GM21528 (cell line): ENCODE measurements at regions not wholly inside any gene's neighbourhood (a gene's known extent, or its start where the extent isn't known, plus 50 kb on each side); places are given as distances from the start of the nearest gene placed in this dataset.
"Not testable (repeated sequence)": the region's sequence is repeated elsewhere in the genome, so short reads cannot be mapped to it uniquely, and the experiment has no call there.

Experiments
- ATAC-seq: cut with Tn5 transposase; IDR thresholded peaks from one replicate; pipeline ENCODE4 v1.9.1; 2021; ENCODE audit warnings: mild to moderate bottlenecking, moderate library complexity; ENCODE audit not compliant: unreplicated experiment, low FRiP score

- ATAC-seq = no peak
Measured at GRCh38 chr4:45283352-45283751, 557.0 kb upstream of the GNPDA2 start.

DNA sequence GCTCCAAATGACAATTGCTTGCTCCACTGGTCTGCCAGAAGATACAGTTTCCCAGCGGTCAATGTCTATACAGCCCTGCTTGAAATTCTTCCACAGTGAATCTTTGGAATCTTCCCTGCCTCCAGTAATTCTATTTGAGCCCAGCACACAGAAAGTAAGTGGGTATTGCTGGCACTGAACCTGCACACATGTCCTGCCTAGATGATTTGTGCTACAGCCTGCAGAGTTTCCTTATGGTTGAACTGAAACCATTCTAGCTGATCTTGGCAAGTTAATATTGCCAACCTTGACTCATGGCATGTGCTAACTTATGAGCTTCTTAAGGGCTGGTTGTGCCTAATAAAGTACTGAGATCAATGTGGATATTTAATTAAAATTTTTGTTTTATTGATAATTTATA, 553.8 kb upstream of the GNPDA2 start:
- no peak for ATAC-seq

DNA sequence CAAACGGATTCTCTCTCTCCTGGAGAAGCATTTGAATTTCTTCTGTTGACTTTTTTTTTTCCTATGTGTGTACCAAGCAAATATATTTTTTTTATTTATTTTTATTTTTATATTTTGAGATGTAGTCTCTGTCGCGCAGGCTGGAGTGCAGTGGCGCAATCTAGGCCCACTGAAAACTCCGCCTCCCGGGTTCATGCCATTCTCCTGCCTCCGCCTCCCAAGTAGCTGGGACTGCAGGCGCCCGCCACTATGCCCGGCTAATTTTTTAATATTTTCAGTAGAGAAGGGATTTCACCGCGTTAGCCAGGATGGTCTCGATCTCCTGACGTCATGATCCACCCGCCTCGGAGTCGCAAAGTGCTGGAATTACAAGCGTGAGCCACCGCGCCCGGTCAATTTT, 549.5 kb upstream of the GNPDA2 start:
- no peak for ATAC-seq

DNA sequence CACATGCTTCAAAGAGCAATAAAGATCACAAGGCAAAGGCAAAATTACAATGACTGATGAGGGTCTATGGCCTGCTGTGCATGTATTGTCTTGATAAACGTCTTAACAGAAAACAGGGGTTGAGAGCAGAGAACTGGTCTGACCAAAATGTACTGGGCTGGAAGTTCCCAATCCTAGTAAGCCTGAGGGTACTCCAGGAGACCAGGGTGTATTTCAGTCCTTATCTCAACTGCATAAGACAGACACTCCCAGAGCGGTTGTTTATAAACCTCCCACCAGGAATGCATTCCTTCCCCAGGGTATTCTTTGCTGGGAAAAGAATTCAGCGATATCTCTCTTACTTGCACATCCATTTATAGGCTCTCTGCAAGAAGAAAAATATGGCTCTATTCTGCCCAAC, 521.8 kb upstream of the GNPDA2 start:
- not testable (repeated sequence) for ATAC-seq

DNA sequence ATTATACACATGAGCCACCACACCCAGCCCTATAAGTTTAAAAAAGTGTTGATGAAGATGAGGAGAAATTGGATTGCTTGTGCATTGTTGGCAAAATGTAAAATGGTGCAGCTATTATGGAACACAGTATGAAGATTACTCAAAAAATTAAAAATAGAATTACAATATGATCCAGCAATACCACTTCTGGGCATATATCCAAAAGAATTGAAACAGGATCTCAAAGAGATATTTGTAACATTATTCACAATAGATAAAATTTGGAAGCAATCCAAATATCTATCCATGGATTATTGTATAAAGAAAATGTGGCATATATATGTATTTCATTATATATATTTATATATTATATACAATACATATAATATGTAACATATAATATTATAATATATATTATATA, 515.6 kb upstream of the GNPDA2 start:
- no peak for ATAC-seq

GRCh38 chr4:45229206-45229605, 502.9 kb upstream of the GNPDA2 start:
- no peak for ATAC-seq

GRCh38 chr4:45215976-45216542, 489.7 kb upstream of the GNPDA2 start:
- ATAC-seq = no peak

- not testable (repeated sequence) for ATAC-seq
Measured at GRCh38 chr4:45208476-45208875, 482.1 kb upstream of the GNPDA2 start.

DNA sequence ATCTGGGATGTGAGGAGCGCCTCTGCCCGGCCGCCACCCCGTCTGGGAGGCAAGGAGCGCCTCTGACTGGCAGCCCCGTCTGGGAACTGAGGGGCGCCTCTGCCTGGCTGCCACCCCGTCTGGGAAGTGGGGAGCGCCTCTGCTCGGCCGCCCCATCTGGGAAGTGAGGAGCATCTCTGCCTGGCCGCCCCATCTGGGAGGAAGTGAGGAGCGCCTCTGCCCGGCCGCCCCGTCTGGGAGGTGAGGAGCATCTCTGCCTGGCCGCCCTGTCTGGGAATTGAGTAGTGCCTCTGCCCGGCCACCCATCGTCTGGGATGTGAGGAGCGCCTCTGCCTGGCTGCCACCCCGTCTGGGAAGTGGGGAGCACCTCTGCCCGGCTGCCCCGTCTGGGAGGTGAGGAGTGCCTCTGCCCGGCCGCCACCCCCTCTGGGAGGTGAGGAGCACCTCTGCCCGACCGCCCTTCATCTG, 481.5 kb upstream of the GNPDA2 start:
- not testable (repeated sequence) for ATAC-seq

- not testable (repeated sequence) for ATAC-seq
Measured at GRCh38 chr4:45207241-45207863, 481.0 kb upstream of the GNPDA2 start.

GRCh38 chr4:45199736-45200135, 473.4 kb upstream of the GNPDA2 start:
- ATAC-seq = no peak

GRCh38 chr4:45188501-45188900, 462.1 kb upstream of the GNPDA2 start:
- no peak for ATAC-seq

- ATAC-seq = no peak
Measured at GRCh38 chr4:45186249-45186648, 459.9 kb upstream of the GNPDA2 start.

- no peak for ATAC-seq
Measured at GRCh38 chr4:45183905-45184304, 457.5 kb upstream of the GNPDA2 start.

DNA sequence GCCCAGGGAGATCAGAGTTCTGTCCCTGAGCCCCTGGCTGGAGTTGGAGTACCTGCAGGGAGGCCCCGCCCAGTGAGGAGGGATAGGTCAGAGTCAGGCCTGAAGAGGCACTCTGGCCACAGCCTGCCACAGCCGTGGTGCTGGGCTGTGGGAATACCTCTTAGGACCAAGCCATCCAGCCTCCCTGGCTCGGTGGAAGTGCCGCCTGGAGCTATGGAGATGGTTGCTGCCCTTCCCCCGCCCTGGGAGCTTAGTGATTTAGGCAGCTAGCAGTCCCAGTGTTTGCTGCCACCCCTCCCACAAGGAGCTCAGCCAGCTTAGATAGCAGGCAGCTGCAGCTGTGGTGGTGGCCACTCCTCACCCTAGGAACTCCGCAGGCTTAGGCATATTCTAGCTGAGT, 446.3 kb upstream of the GNPDA2 start:
- no peak for ATAC-seq

GRCh38 chr4:45160951-45161350, 434.6 kb upstream of the GNPDA2 start:
- ATAC-seq = no peak

DNA sequence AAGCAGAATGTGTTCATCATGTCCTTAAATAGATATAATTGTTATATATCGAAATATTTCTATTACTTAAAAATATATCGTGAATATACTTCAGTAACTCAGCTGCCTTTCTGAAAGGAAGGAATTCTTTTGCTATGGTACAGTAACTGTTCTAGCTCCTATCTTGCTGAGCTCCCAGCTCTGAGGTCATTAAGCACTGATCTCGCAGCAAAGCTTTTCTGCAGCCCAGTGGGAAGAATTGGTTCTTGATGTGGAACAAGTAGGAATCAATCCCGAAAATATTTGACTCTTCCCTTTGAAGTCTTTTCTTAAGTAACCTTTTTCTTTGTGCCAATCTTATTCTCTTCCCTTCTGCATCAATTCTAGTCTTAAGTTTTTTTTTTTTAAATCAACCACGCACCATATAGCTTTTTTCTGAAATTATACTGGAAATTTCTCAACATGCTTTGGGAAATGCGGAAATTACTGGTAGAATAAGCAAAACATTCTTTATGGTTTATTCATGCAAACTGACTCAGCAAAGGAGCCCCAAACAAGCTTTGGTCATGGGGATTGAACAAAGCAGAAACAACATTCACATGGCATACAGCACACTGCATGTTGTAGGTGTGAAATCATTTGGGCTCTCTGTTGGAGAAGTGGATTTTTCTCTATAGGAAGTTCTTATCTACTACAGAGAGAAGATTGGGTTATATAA, 428.9 kb upstream of the GNPDA2 start:
- no peak for ATAC-seq

- no peak for ATAC-seq
Measured at GRCh38 chr4:45147866-45148265, 421.5 kb upstream of the GNPDA2 start.

- no peak for ATAC-seq
Measured at GRCh38 chr4:45131020-45131419, 404.7 kb upstream of the GNPDA2 start.

DNA sequence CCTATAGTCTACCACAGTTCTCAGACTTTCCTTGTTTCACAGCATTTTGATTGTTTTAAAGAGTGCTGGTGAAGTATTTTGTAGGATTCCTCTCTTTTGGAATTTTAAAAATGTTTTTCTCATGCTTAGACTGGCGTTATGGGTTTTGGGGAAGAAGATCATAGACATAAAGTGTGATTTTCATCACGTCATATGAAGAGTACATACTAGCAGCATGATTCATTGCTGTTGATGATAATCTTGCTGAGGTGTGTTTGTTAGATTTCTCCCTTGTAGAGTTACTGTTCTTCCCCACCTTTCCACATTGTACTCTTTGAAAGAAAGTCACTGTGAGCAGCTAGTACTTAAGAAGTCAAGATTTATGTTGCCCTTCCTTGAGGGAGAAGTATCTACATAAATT, 396.1 kb upstream of the GNPDA2 start:
- no peak for ATAC-seq

- no peak for ATAC-seq
Measured at GRCh38 chr4:45121426-45121975, 395.1 kb upstream of the GNPDA2 start.

DNA sequence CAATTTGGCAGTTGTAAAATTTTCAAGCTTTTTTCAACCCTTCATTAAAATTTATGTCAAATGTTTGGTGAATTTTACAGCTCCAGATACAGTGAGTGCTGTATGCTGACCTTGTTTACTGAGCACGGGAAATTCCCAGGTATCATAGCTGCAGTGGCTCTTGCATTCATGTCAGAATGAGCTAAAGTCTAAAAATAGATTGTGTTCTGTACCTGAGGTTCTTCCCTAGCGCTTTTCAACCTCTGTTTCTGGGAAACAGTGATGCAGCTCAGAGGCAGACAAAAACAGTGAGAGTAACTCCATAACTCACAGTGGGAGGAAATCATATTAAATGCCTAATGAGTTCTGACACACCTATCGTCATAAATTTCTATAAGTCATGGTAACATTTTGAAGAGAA, 393.8 kb upstream of the GNPDA2 start:
- no peak for ATAC-seq
